H1 (cell line): ENCODE measurements at regions not wholly inside any gene's neighbourhood (a gene's known extent, or its start where the extent isn't known, plus 50 kb on each side); places are given as distances from the start of the nearest gene placed in this dataset.

Experiments
- CTCF ChIA-PET: fragments of 300-600 bp; sonication (Branson Sonifier 250); formaldehyde crosslinking; loops from one replicate; lab custom pipeline; 2021; ENCODE audit not compliant: partially characterized antibody; lab: Charles Lee
- POLR2A ChIA-PET: fragments of 300-600 bp; sonication (Branson Sonifier 250); formaldehyde crosslinking; loops from one replicate; lab custom pipeline; 2021; ENCODE audit warnings: inconsistent platforms; ENCODE audit not compliant: partially characterized antibody; lab: Charles Lee
- DNase-seq, 2 experiments: peaks; one replicate each; pipeline versions ENCODE4 v3.0.0 to v3.0.0-alpha.2; 2010 to 2022; ENCODE audit warnings: low spot score in 2 of 2, low read depth in 1 of 2, mixed read lengths in 1 of 2
- FAIRE-seq: peaks from 2 replicates; lab custom pipeline; 2011; peaks lifted over from hg19 to GRCh38; lab: Jason Lieb, UNC
- H2AFZ ChIP-seq: 2 replicates; pipeline ENCODE4 v1.8.1; 2012; ENCODE audit warnings: low read length, inconsistent platforms
- H2AK5ac ChIP-seq: 2 replicates; pipeline ENCODE4 v1.6.1; 2013; ENCODE audit warnings: low read depth, low read length
- H2BK120ac ChIP-seq: replicated peaks from 2 replicates; pipeline ENCODE3; 2013; ENCODE audit warnings: low read depth, low read length, inconsistent platforms
- H2BK12ac ChIP-seq: 2 replicates; pipeline ENCODE4 v1.6.1; 2013; ENCODE audit warnings: low read depth, low read length
- H2BK15ac ChIP-seq: 2 replicates; pipeline ENCODE4 v1.6.1; 2013; ENCODE audit warnings: low read length
- H2BK20ac ChIP-seq: 2 replicates; pipeline ENCODE4 v1.6.1; 2013; ENCODE audit warnings: low read length
- H2BK5ac ChIP-seq: 2 replicates; pipeline ENCODE4 v1.6.1; 2013; ENCODE audit warnings: low read depth, low read length
- H3K14ac ChIP-seq: 2 replicates; pipeline ENCODE4 v1.6.1; 2013; ENCODE audit warnings: inconsistent platforms; ENCODE audit not compliant: insufficient read length
- H3K18ac ChIP-seq: 2 replicates; pipeline ENCODE4 v1.6.1; 2013; ENCODE audit warnings: low read length; ENCODE audit errors: extremely low read depth
- H3K23ac ChIP-seq: 2 replicates; pipeline ENCODE4 v1.6.1; 2013; ENCODE audit warnings: inconsistent platforms; ENCODE audit not compliant: insufficient read length
- H3K23me2 ChIP-seq: 2 replicates; pipeline ENCODE4 v1.6.1; 2013; ENCODE audit warnings: low read depth, low read length
- H3K27ac ChIP-seq: 2 replicates; pipeline ENCODE4 v1.6.1; 2011; ENCODE audit warnings: low read depth, low read length, inconsistent platforms
- H3K27me3 ChIP-seq, 4 experiments: replicated peaks in 1 of 4; 1 replicate in 1 of 4; 2 replicates in 3 of 4; pipeline versions ENCODE4 v1.6.1 to v1.8.1; 2011 to 2013; ENCODE audit warnings: low read length in 3 of 4, mild to moderate bottlenecking in 3 of 4, inconsistent platforms in 2 of 4, mixed read lengths in 2 of 4, moderate library complexity in 1 of 4; ENCODE audit not compliant: control insufficient read depth in 3 of 4, insufficient read depth in 3 of 4; ENCODE audit errors: extremely low read depth in 1 of 4
- H3K36me3 ChIP-seq, 4 experiments: 2 replicates each; pipeline versions ENCODE4 v1.6.1 to v1.8.1; 2011 to 2013; ENCODE audit warnings: mild to moderate bottlenecking in 4 of 4, low read length in 3 of 4, moderate library complexity in 2 of 4, control low read depth in 1 of 4, inconsistent platforms in 1 of 4; ENCODE audit not compliant: insufficient read depth in 4 of 4, control insufficient read depth in 2 of 4
- H3K4ac ChIP-seq: replicated peaks from 2 replicates; pipeline ENCODE3; 2013; ENCODE audit warnings: low read length, low read depth, mixed read lengths, inconsistent platforms; ENCODE audit not compliant: insufficient read length
- H3K4me1 ChIP-seq, 4 experiments: replicated peaks in 1 of 4; 1 replicate in 1 of 4; 2 replicates in 3 of 4; pipeline versions ENCODE4 v1.6.1 to v1.8.1; 2011 to 2013; ENCODE audit warnings: low read length in 3 of 4, inconsistent platforms in 2 of 4, mixed read lengths in 1 of 4; ENCODE audit not compliant: insufficient read depth in 4 of 4, control insufficient read depth in 3 of 4
- H3K4me2 ChIP-seq, 2 experiments: 2 replicates each; pipeline versions ENCODE4 v1.6.1 to v1.8.1; 2011 to 2013; ENCODE audit warnings: low read depth in 2 of 2, low read length in 2 of 2, control low read depth in 1 of 2, inconsistent platforms in 1 of 2, mild to moderate bottlenecking in 1 of 2; ENCODE audit not compliant: insufficient read depth in 1 of 2
- H3K4me3 ChIP-seq, 4 experiments: fragments of 200-600, 300-600 bp in 1 of 4; sonication (generic), shearing (Covaris generic), sonication (Bioruptor Twin) in 1 of 4; 2 replicates each; pipeline versions ENCODE4 v1.5.1 to v1.8.1; 2011 to 2016; ENCODE audit warnings: low read length in 4 of 4, low read depth in 3 of 4, control low read depth in 2 of 4, inconsistent platforms in 2 of 4, mild to moderate bottlenecking in 2 of 4, mixed read lengths in 1 of 4, moderate library complexity in 1 of 4; ENCODE audit not compliant: insufficient read depth in 2 of 4; ENCODE audit errors: extremely low read depth in 1 of 4
- H3K56ac ChIP-seq: replicated peaks from 2 replicates; pipeline ENCODE3; 2013; ENCODE audit warnings: low read depth, mild to moderate bottlenecking, mixed read lengths, low read length, inconsistent platforms; ENCODE audit not compliant: insufficient read length
- H3K79me1 ChIP-seq: 2 replicates; pipeline ENCODE4 v1.6.1; 2013; ENCODE audit warnings: low read depth, low read length, control low read depth
- H3K79me2 ChIP-seq, 2 experiments: 2 replicates each; pipeline versions ENCODE4 v1.6.1 to v1.8.1; 2012 to 2013; ENCODE audit warnings: low read length in 2 of 2, mild to moderate bottlenecking in 2 of 2, inconsistent platforms in 1 of 2; ENCODE audit not compliant: insufficient read depth in 2 of 2, control insufficient read depth in 1 of 2
- H3K9ac ChIP-seq, 4 experiments: replicated peaks in 1 of 4; 1 replicate in 1 of 4; 2 replicates in 3 of 4; pipeline versions ENCODE4 v1.6.1 to v1.8.1; 2011 to 2013; ENCODE audit warnings: low read depth in 3 of 4, low read length in 3 of 4, control low read depth in 2 of 4, mild to moderate bottlenecking in 2 of 4, moderate library complexity in 2 of 4, inconsistent platforms in 1 of 4; ENCODE audit errors: extremely low read depth in 1 of 4
- H3K9me3 ChIP-seq, 2 experiments: 2 replicates each; pipeline versions ENCODE4 v1.6.1 to v1.8.1; 2012 to 2013; ENCODE audit warnings: mild to moderate bottlenecking in 2 of 2, moderate library complexity in 2 of 2, control low read depth in 1 of 2, inconsistent platforms in 1 of 2, low read depth in 1 of 2, low read length in 1 of 2, mixed read lengths in 1 of 2; ENCODE audit not compliant: insufficient read depth in 2 of 2
- H4K20me1 ChIP-seq, 2 experiments: replicated peaks in 1 of 2; 2 replicates each; pipeline versions ENCODE3 to v1.8.1; 2011 to 2013; ENCODE audit warnings: inconsistent platforms in 2 of 2, low read length in 2 of 2, mild to moderate bottlenecking in 1 of 2; ENCODE audit not compliant: insufficient read depth in 2 of 2, control insufficient read depth in 1 of 2
- H4K5ac ChIP-seq: 2 replicates; pipeline ENCODE4 v1.6.1; 2013; ENCODE audit warnings: low read length, low read depth, mixed read lengths, inconsistent platforms; ENCODE audit not compliant: insufficient read length
- H4K8ac ChIP-seq: 2 replicates; pipeline ENCODE4 v1.8.0; 2013; ENCODE audit warnings: mild to moderate bottlenecking, moderate library complexity, low read length, inconsistent platforms; ENCODE audit not compliant: insufficient read depth; ENCODE audit errors: extremely low read depth
- H4K91ac ChIP-seq: replicated peaks from 2 replicates; pipeline ENCODE3; 2013; ENCODE audit warnings: low read length, mixed read lengths, inconsistent platforms; ENCODE audit not compliant: insufficient read length
- ASH2L ChIP-seq: fragments of 200-600, 300-600 bp; sonication (generic); IDR thresholded peaks from one replicate; pipeline ENCODE4 v1.7.1; 2017; ENCODE audit warnings: low read length
- CEBPB ChIP-seq: IDR thresholded peaks from 2 replicates; pipeline ENCODE4 v1.6.1; 2012; ENCODE audit warnings: low read depth, low read length
- E2F6 ChIP-seq: IDR thresholded peaks from 2 replicates; pipeline ENCODE4 v1.6.1; 2012; ENCODE audit warnings: inconsistent platforms
- MAFK ChIP-seq: IDR thresholded peaks from 2 replicates; pipeline ENCODE4 v1.6.1; 2012; ENCODE audit warnings: low read depth, mild to moderate bottlenecking, improper control_type of control experiment, low read length
- POLR2A ChIP-seq, 2 experiments: IDR thresholded peaks; 1 replicate in 1 of 2; 2 replicates in 1 of 2; pipeline ENCODE4 v1.6.1; 2011; ENCODE audit warnings: low read depth in 2 of 2, low read length in 2 of 2, mild to moderate bottlenecking in 2 of 2; ENCODE audit errors: control extremely low read depth in 1 of 2
- RAD21 ChIP-seq, 2 experiments: IDR thresholded peaks in 1 of 2; conservative IDR thresholded peaks in 1 of 2; 2 replicates each; pipeline ENCODE4 v1.6.1; 2011; ENCODE audit warnings: low read depth in 2 of 2, low read length in 2 of 2, improper control_type of control experiment in 1 of 2, inconsistent platforms in 1 of 2, mild to moderate bottlenecking in 1 of 2, moderate library complexity in 1 of 2
- RFX5 ChIP-seq: IDR thresholded peaks from 2 replicates; pipeline ENCODE4 v1.6.1; 2011; ENCODE audit warnings: low read depth, low read length, improper control_type of control experiment, borderline replicate concordance
- SAP30 ChIP-seq: fragments of 300-600 bp; sonication (generic); IDR thresholded peaks from 2 replicates; pipeline ENCODE4 v1.7.1; 2012; ENCODE audit warnings: low read length, moderate library complexity, mild to moderate bottlenecking, inconsistent platforms; ENCODE audit not compliant: insufficient read depth, insufficient replicate concordance
- SP2 ChIP-seq: IDR thresholded peaks from 2 replicates; pipeline ENCODE4 v1.6.1; 2012; ENCODE audit warnings: mild to moderate bottlenecking, low read length, inconsistent platforms
- SUZ12 ChIP-seq: fragments of 200-600 bp; sonication (generic); IDR thresholded peaks from 2 replicates; pipeline ENCODE4 v1.6.1; 2012; ENCODE audit warnings: mild to moderate bottlenecking, inconsistent platforms, low read length, moderate library complexity, mixed read lengths
- WGBS, 2 experiments: shearing (Covaris generic) in 1 of 2; methylation state at CpG; one replicate each; pipeline versions ENCODE4 v1.1.6 to v1.1.7; 2013 to 2015; ENCODE audit warnings: low lambda C conversion rate in 2 of 2, mixed read lengths in 2 of 2, inconsistent platforms in 1 of 2, low coverage in 1 of 2, missing lambda C conversion rate in 1 of 2; ENCODE audit not compliant: insufficient replicate concordance in 2 of 2, insufficient coverage in 1 of 2, insufficient read length in 1 of 2; ENCODE audit errors: extremely low coverage in 1 of 2, missing lambda C conversion rate in 1 of 2; 5-methylcytosine and 5-hydroxymethylcytosine counted together

DNA sequence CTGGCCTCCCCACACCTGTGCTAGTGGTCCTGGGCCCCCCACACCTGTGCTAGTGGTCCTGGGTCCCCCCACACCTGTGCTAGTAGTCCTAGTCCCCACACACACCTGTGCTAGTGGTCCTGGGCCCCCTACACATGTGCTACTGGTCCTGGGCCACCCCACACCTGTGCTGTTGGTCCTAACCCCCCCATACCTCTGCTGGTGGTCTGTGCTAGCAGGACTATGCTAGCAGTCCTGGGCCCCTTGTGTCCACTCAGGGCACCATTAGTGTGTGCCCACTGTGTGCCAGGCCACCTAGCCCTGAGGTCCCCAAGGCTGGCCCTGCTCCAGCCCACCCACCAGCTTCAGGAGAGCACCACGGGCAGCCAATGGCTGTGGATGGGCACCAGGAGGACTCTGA lies 558.2 kb upstream of the SALL3 start:
- Histone ChIP-seq H3K9me3 (no peaks in the 10 kb centered on the region), H4K20me1 (no peaks in the 10 kb centered on the region), H3K4me2 (no peak overlapping the region), H3K9ac (no peak overlapping the region), H2BK20ac (no peak overlapping the region), H3K18ac (no peak overlapping the region), H3K79me1 (no peaks in the 10 kb centered on the region), H3K14ac (no peak overlapping the region), H3K27ac (no peak overlapping the region), H3K4me3 (no peak overlapping the region), H2BK120ac (no peak overlapping the region), H4K91ac (no peak overlapping the region), H2BK5ac (no peak overlapping the region), H3K56ac (no peak overlapping the region), H2AFZ (no peak overlapping the region), H2AK5ac (no peak overlapping the region), H2BK15ac (no peak overlapping the region), H4K5ac (no peak overlapping the region), H2BK12ac (no peak overlapping the region), H3K27me3 (no peaks in the 10 kb centered on the region), H3K79me2 (no peaks in the 10 kb centered on the region), H3K4me1 (no peaks in the 10 kb centered on the region), H3K4ac (no peak overlapping the region), H3K23ac (no peak overlapping the region), H3K36me3 (no peaks in the 10 kb centered on the region), H4K8ac (peak overlapping the region; percentile 57), H3K23me2 (no peaks in the 10 kb centered on the region)
- TF ChIP-seq RAD21 (IDR thresholded peaks at IDR 0.05 in 1 of 2, conservative IDR thresholded peaks at IDR 0.05 in 1 of 2; ENCODE audit: low read depth in 2 of 2, low read length in 2 of 2) (no peak), SUZ12 (no peak), CEBPB (no peak), MAFK (no peak), SP2 (no peak), POLR2A (IDR thresholded peaks at IDR 0.05; ENCODE audit: control extremely low read depth in 1 of 2, low read depth in 2 of 2, low read length in 2 of 2) (no peak), SAP30 (no peak), E2F6 (no peak), ASH2L (no peak), RFX5 (no peak)
- ChIA-PET CTCF (interaction anchor here (1.0 kb wide), 1 partner anchor 23 kb away, joined by 3 read pairs; no protein-coding TSS in a partner anchor), POLR2A (no interaction called here)
- DNase-seq (no peak), FAIRE-seq (no peak)
- 100% methylated on average over 1 of the region's 1 CpG; no CpG with 5 or more reads in 1 of the 2 experiments for WGBS, 2 experiments
